C4-2B (cell line): ENCODE measurements at regions not wholly inside any gene's neighbourhood (a gene's known extent, or its start where the extent isn't known, plus 50 kb on each side); places are given as distances from the start of the nearest gene placed in this dataset.
A peak's percentile ranks its signal among the peaks of the same experiment; 100 is the strongest.
"Not testable (repeated sequence)": the region's sequence is repeated elsewhere in the genome, so short reads cannot be mapped to it uniquely, and the experiment has no call there.

Experiments used
- H3K27ac ChIP-seq: fragments of 450-650 bp; 2 replicates; pipeline ENCODE4 v1.5.1; 2017
- ZFX ChIP-seq: fragments of 450-650 bp; IDR thresholded peaks from 2 replicates; pipeline ENCODE4 v1.6.1; 2017
- TF ChIP-seq, protein P1 (sequence below): fragments of 450-650 bp; conservative IDR thresholded peaks from 2 replicates; pipeline ENCODE4 v1.5.1; 2017; ENCODE audit warnings: mild to moderate bottlenecking

DNA sequence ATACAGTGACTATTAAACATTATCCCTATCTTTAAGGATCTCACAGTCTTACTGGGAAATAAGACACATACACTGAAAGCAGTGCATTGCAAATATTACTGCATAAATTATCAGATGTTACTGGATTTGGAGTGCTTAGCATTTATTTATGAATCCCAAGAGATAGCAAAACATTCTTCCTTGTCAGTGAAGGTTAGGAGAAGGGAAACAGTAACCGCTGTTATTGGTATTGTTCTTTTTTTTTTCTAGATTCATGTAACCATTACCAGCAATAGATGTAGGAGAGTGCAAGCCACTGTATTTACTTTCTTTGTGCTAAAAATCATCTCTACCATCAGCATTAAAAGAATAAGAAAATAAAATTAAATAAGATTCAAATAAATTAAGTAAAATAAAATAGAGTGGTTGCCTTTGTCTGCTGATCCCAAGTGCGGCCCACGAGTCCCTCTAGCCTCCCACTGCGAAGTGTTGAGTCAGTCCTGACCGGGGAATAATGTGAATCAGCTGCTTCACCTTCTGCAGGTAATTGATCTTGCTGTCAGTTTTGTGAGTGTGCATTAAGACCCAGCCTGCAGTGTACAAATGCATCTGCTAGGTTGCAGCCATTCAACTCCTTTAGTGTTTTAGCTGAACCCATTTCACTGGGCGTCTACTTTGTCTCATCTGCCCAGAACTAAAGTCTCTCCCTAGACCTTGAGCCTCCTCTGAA is 1344.9 kb downstream of the GATA3 start:
- TF ChIP-seq ZFX = no peak
- TF ChIP-seq, protein P1, sequence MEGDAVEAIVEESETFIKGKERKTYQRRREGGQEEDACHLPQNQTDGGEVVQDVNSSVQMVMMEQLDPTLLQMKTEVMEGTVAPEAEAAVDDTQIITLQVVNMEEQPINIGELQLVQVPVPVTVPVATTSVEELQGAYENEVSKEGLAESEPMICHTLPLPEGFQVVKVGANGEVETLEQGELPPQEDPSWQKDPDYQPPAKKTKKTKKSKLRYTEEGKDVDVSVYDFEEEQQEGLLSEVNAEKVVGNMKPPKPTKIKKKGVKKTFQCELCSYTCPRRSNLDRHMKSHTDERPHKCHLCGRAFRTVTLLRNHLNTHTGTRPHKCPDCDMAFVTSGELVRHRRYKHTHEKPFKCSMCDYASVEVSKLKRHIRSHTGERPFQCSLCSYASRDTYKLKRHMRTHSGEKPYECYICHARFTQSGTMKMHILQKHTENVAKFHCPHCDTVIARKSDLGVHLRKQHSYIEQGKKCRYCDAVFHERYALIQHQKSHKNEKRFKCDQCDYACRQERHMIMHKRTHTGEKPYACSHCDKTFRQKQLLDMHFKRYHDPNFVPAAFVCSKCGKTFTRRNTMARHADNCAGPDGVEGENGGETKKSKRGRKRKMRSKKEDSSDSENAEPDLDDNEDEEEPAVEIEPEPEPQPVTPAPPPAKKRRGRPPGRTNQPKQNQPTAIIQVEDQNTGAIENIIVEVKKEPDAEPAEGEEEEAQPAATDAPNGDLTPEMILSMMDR = no peak
- H3K27ac ChIP-seq = no peak overlapping the region

DNA sequence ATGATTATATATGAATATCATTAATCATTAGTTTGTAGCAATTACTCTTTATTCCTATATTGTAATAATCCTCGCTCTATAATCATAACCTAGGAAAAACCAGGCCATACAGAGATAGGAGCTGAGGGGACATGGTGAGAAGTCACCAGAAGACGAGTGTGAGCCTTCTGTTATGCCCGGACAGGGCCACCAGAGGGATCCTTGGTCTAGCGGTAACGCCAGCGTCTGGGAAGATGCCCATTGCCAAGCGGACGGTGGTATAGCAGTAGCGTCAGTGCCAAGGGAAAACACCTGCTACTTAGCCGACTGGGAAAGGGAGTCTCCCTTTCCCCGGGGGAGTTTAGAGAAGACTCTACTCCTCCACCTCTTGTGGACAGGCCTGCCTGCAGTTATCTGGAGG is 1347.6 kb downstream of the GATA3 start:
- H3K27ac ChIP-seq = not testable (repeated sequence)
- TF ChIP-seq, protein P1 = peak; percentile 65

DNA sequence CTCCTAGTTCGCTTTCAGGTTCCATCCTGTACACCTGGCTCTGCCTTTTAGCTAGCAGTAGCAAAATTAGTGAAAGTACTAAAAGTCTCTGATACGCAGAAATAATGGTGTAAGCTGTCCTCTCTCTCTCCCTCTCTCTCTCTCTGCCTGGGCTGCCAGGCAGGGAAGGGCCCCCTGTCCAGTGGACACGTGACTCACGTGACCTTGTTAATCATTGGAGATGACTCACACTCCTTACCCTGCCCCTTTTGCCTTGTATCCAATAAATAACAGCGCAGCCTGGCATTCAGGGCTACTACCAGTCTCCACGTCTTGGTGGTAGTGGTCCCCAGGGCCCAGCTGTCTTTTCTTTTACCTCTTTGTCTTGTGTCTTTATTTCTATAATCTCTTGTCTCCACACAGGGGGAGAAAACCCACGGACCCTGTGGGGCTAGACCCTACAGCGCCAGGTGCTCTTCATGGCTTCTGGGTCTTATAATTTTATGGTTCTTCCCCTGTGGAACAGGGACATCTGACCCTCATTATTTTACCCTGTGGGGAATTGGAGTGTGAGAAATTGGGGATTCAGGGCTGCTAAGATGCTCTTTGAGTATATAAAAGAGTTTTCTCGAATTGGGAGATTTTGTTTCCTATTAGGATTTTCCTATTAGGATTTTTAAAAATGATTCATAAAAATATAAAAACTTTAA is 1348.2 kb downstream of the GATA3 start:
- H3K27ac ChIP-seq = not testable (repeated sequence)

DNA sequence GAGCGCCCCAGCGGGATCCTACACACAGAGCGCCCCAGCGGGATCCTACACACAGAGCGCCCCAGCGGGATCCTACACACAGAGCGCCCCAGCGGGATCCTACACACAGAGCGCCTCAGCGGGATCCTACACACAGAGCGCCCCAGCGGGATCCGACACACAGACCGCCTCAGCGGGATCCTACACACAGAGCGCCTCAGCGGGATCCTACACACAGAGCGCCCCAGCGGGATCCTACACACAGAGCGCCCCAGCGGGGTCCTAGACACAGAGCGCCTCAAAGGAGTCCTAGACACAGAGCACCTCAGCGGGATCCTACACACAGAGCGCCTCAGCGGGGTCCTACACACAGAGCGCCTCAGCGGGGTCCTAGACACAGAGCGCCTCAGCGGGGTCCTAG is 1352.7 kb downstream of the GATA3 start:
- not testable (repeated sequence) for H3K27ac ChIP-seq

DNA sequence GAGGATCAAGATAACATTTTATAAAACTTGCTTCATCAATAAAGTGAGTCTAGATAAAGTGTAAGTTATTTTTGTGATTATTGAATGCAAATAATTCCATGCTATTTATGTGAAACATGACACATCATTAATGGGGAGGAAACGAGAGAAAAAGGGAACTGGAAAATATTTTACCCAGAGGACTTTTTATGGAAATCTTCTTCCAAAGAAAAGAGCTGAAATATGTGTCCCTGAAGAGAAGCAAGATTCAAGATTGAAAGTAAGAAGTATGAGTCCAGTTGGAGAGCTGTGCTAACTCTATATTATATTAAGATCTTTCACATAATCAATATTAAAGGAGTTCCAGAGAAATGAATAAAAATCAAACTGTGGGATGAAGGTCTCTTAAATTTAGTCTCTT is 1361.8 kb downstream of the GATA3 start:
- H3K27ac ChIP-seq = no peak overlapping the region
- no peak for TF ChIP-seq ZFX
- TF ChIP-seq, protein P1 = no peak

DNA sequence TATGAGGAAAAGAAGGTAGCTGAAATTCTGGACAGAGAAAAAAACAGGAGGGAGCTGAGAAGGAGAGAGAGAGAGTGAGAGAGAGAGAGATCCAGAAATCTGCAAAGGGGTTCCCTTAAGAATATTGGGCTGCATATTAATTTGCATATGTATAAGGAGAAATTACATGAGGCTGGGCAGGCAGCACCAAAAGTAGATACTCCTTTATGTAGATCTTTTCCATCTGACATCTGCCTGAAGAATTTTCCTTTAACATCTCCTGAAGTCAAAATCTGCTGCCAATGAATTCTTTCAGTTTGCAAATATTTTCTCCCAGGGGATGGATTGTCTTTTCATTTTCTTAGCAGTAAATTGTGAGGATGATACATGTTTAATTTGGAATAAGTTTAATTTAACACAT is 1365.3 kb downstream of the GATA3 start:
- TF ChIP-seq, protein P1 = no peak
- no peak for TF ChIP-seq ZFX
- H3K27ac ChIP-seq = no peak overlapping the region

DNA sequence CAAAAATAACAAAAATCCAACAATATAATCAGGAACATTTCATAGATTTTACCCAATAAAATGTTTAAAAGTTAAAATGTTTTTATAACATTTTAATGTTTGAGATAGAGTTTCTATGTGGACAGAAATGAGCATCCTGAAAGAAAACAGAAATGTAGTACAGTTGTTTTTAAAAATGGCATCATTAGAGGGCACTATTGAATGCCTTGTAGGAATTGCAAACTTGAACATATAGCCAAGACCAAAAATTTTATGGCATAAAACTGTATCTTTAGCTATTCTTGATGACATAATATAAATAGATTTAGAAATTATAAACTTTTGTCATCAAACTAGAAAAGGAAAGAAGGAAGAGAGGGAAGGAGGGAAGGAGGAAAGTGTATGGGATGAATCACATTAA is 1372.7 kb downstream of the GATA3 start:
- no peak overlapping the region for H3K27ac ChIP-seq
- TF ChIP-seq ZFX = no peak
- TF ChIP-seq, protein P1 = peak; percentile 10

DNA sequence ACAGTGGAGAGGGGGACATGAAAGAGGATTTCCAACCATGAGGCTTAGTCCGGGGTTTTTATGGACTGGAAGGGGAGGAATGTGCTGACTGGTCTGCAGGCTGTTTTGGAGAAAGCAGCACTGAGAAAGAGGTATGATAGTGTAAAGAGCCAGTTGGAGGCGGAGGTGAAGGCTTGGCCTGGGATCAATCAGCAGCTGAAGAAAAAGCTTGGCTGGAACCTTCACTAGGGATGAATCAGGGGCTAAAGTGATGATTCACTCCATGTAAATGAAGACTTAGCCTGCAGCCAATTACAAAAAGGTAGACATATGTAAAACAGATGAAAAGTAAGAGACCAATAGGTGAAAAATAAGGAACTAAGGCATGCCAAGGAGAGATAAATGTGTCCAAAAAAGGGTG is 1382.6 kb downstream of the GATA3 start:
- TF ChIP-seq, protein P1 = no peak
- TF ChIP-seq ZFX = no peak
- H3K27ac ChIP-seq = no peak overlapping the region
